HCT116 (cell line): ENCODE measurements at regions not wholly inside any gene's neighbourhood (a gene's known extent, or its start where the extent isn't known, plus 50 kb on each side); places are given as distances from the start of the nearest gene placed in this dataset.

Experiments
- ATAC-seq: fragments of 200-7000 bp; cut with Tn5 transposase; 2 replicates; pipeline ENCODE4 v1.9.1; 2020; ENCODE audit warnings: mild to moderate bottlenecking, moderate library complexity
- BruUV-seq: library from RNA; stranded (reverse); fragments of 400-500 nt; replicated peaks from 2 replicates; lab custom pipeline; 2021; lab: Mats Ljungman, UMichigan
- CTCF ChIA-PET: fragments of 300-600 bp; sonication (Branson Sonifier 250); formaldehyde crosslinking; loops from one replicate; lab custom pipeline; 2021; ENCODE audit warnings: antibody characterized with exemption; lab: Charles Lee
- POLR2A ChIA-PET: fragments of 300-600, 350-600 bp; sonication (Branson Sonifier 250); formaldehyde crosslinking; loops from one replicate; lab custom pipeline; 2021; ENCODE audit warnings: antibody characterized with exemption; lab: Charles Lee
- RAD21 ChIA-PET, 2 experiments: fragments of 300-600 bp; sonication (Branson Sonifier 250); formaldehyde crosslinking; loops; one replicate each; lab custom pipeline; 2023; ENCODE audit warnings: low total read pairs in 2 of 2; ENCODE audit not compliant: uncharacterized antibody in 2 of 2, unreplicated experiment in 2 of 2, low non-redundant PET in 1 of 2; lab: Charles Lee
- DNase-seq: peaks from one replicate; pipeline ENCODE4 v3.0.0-alpha.2; 2010; ENCODE audit warnings: low read depth, low spot score
- H2AFZ ChIP-seq: fragments of 200-600 bp; shearing (Covaris generic), sonication (generic); 2 replicates; pipeline ENCODE4 v1.6.1; 2017; ENCODE audit warnings: low read depth, mixed run types, mixed read lengths, antibody characterized with exemption, low read length; ENCODE audit not compliant: poor library complexity, severe bottlenecking
- H3K27ac ChIP-seq: 2 replicates; pipeline ENCODE4 v1.5.1; 2012; ENCODE audit warnings: low read depth, low read length
- H3K27me3 ChIP-seq: fragments of 200-600 bp; sonication (generic); 2 replicates; pipeline ENCODE4 v1.6.1; 2016; ENCODE audit warnings: mixed run types, low read length, mixed read lengths; ENCODE audit not compliant: insufficient read depth
- H3K36me3 ChIP-seq, 2 experiments: fragments of 200-500 bp in 1 of 2; fragments of 200-600 bp in 1 of 2; sonication (Bioruptor generic) in 1 of 2; sonication (generic) in 1 of 2; 2 replicates each; pipeline versions ENCODE4 v1.5.1 to v1.6.1; 2014 to 2016; ENCODE audit warnings: low read length in 2 of 2, inconsistent platforms in 1 of 2, mixed read lengths in 1 of 2, mixed run types in 1 of 2; ENCODE audit not compliant: insufficient read depth in 2 of 2, control insufficient read depth in 1 of 2
- H3K4me1 ChIP-seq, 2 experiments: fragments of 200-600 bp in 1 of 2; sonication (generic) in 1 of 2; 2 replicates each; pipeline versions ENCODE4 v1.5.1 to v1.6.1; 2012 to 2017; ENCODE audit warnings: low read length in 2 of 2, inconsistent platforms in 1 of 2, mild to moderate bottlenecking in 1 of 2, mixed read lengths in 1 of 2, mixed run types in 1 of 2, moderate library complexity in 1 of 2; ENCODE audit not compliant: insufficient read depth in 2 of 2, control insufficient read depth in 1 of 2
- H3K4me2 ChIP-seq: fragments of 200-600 bp; sonication (generic); 2 replicates; pipeline ENCODE4 v1.6.1; 2017; ENCODE audit warnings: mixed run types, low read length, mixed read lengths
- H3K4me3 ChIP-seq, 2 experiments: fragments of 200-600 bp in 1 of 2; sonication (generic) in 1 of 2; replicated peaks in 1 of 2; 2 replicates each; pipeline ENCODE4 v1.5.1; 2011 to 2016; ENCODE audit warnings: low read length in 2 of 2, control low read depth in 1 of 2, low read depth in 1 of 2, mild to moderate bottlenecking in 1 of 2, mixed read lengths in 1 of 2, mixed run types in 1 of 2
- H3K79me2 ChIP-seq: fragments of 200-600 bp; sonication (generic); 2 replicates; pipeline ENCODE4 v1.6.1; 2017; ENCODE audit warnings: mild to moderate bottlenecking, mixed run types, low read length, moderate library complexity, mixed read lengths; ENCODE audit not compliant: insufficient read depth
- H3K9ac ChIP-seq: fragments of 200-600 bp; sonication (generic); 2 replicates; pipeline ENCODE4 v1.6.1; 2016; ENCODE audit warnings: low read length, mixed read lengths
- H3K9me2 ChIP-seq: fragments of 200-600 bp; sonication (generic), shearing (Covaris generic); 2 replicates; pipeline ENCODE4 v1.6.1; 2017; ENCODE audit warnings: mixed run types, mild to moderate bottlenecking, moderate library complexity; ENCODE audit not compliant: insufficient read depth
- H3K9me3 ChIP-seq, 2 experiments: fragments of 200-500 bp in 1 of 2; fragments of 200-600 bp in 1 of 2; sonication (Bioruptor generic) in 1 of 2; sonication (generic) in 1 of 2; 2 replicates each; pipeline ENCODE4 v1.6.1; 2014 to 2017; ENCODE audit warnings: low read length in 2 of 2, mixed read lengths in 2 of 2, inconsistent platforms in 1 of 2, low read depth in 1 of 2, mild to moderate bottlenecking in 1 of 2, mixed run types in 1 of 2, moderate library complexity in 1 of 2; ENCODE audit not compliant: control insufficient read depth in 1 of 2, insufficient read depth in 1 of 2
- H4K20me1 ChIP-seq: fragments of 200-600 bp; sonication (generic), shearing (Covaris generic); 2 replicates; pipeline ENCODE4 v1.6.1; 2017; ENCODE audit warnings: mixed run types, mild to moderate bottlenecking, moderate library complexity; ENCODE audit not compliant: insufficient read depth
- ATF3 ChIP-seq: IDR thresholded peaks from 2 replicates; pipeline ENCODE4 v1.6.1; 2012
- CBX3 ChIP-seq: IDR thresholded peaks from 2 replicates; pipeline ENCODE4 v1.6.1; 2012; ENCODE audit warnings: low read depth
- CEBPB ChIP-seq: IDR thresholded peaks from 2 replicates; pipeline ENCODE4 v1.6.1; 2012; ENCODE audit warnings: low read depth
- CTCF ChIP-seq, 3 experiments: fragments of 200-600 bp in 1 of 3; sonication (generic) in 1 of 3; IDR thresholded peaks in 2 of 3; conservative IDR thresholded peaks in 1 of 3; 2 replicates each; pipeline ENCODE4 v1.5.1; 2012 to 2017; ENCODE audit warnings: low read depth in 2 of 3, low read length in 2 of 3, antibody characterized with exemption in 1 of 3, borderline replicate concordance in 1 of 3, control low read depth in 1 of 3, mild to moderate bottlenecking in 1 of 3, mixed read lengths in 1 of 3, mixed run types in 1 of 3, moderate library complexity in 1 of 3; ENCODE audit not compliant: insufficient read depth in 1 of 3
- EGR1 ChIP-seq: IDR thresholded peaks from 2 replicates; pipeline ENCODE4 v1.6.1; 2012; ENCODE audit warnings: low read depth
- ELF1 ChIP-seq: IDR thresholded peaks from 2 replicates; pipeline ENCODE4 v1.6.1; 2012; ENCODE audit warnings: low read depth, borderline replicate concordance
- EZH2 ChIP-seq: fragments of 200-600 bp; sonication (generic); IDR thresholded peaks from 2 replicates; pipeline ENCODE4 v1.6.1; 2017; ENCODE audit warnings: antibody characterized with exemption, mixed run types
- EZH2phosphoT487 ChIP-seq: fragments of 200-600 bp; IDR thresholded peaks from 2 replicates; pipeline ENCODE4 v1.6.1; 2018; ENCODE audit warnings: antibody characterized with exemption, borderline replicate concordance
- FOSL1 ChIP-seq: IDR thresholded peaks from 2 replicates; pipeline ENCODE4 v1.6.1; 2012; ENCODE audit warnings: low read depth
- MAX ChIP-seq: IDR thresholded peaks from 2 replicates; pipeline ENCODE4 v1.6.1; 2012
- POLR2AphosphoS5 ChIP-seq: IDR thresholded peaks from 2 replicates; pipeline ENCODE4 v1.6.1; 2011; ENCODE audit warnings: mild to moderate bottlenecking, low read depth, low read length, moderate library complexity
- RAD21 ChIP-seq: IDR thresholded peaks from 2 replicates; pipeline ENCODE4 v1.6.1; 2012; ENCODE audit warnings: low read depth, mild to moderate bottlenecking
- REST ChIP-seq: IDR thresholded peaks from 2 replicates; pipeline ENCODE4 v1.6.1; 2012; ENCODE audit warnings: low read depth
- SIN3A ChIP-seq: IDR thresholded peaks from 2 replicates; pipeline ENCODE4 v1.6.1; 2012; ENCODE audit warnings: low read depth
- SP1 ChIP-seq: IDR thresholded peaks from 2 replicates; pipeline ENCODE4 v1.6.1; 2012; ENCODE audit warnings: low read depth
- TCF7L2 ChIP-seq: IDR thresholded peaks from 2 replicates; pipeline ENCODE4 v1.7.0; 2011; ENCODE audit warnings: borderline replicate concordance, inconsistent platforms; ENCODE audit not compliant: insufficient read depth, insufficient read length; ENCODE audit errors: extremely low read depth
- YY1 ChIP-seq: IDR thresholded peaks from 2 replicates; pipeline ENCODE4 v1.6.1; 2011; ENCODE audit warnings: low read length, low read depth, moderate library complexity, mild to moderate bottlenecking; ENCODE audit not compliant: insufficient replicate concordance; ENCODE audit errors: extremely low read depth
- ZBTB33 ChIP-seq: IDR thresholded peaks from 2 replicates; pipeline ENCODE4 v1.6.1; 2011; ENCODE audit warnings: mild to moderate bottlenecking, low read length, moderate library complexity; ENCODE audit not compliant: insufficient replicate concordance; ENCODE audit errors: extremely low read depth
- ZFX ChIP-seq: fragments of 450-650 bp; IDR thresholded peaks from 2 replicates; pipeline ENCODE4 v1.6.1; 2017
- intact Hi-C: fragments of 100-400 bp; cut with micrococcal nuclease; formaldehyde crosslinking; loops from 2 replicates; pipeline ENCODE4 v1.10.0; 2022

GRCh38 chrX:45980726-45981125, 564.5 kb downstream of the ZNF674 start:
- CTCF ChIA-PET, result no interaction called here
- Histone ChIP-seq H4K20me1 (no peaks in the 10 kb centered on the region), H3K9me2 (no peaks in the 10 kb centered on the region), H3K4me2 (no peak overlapping the region)
- DNase-seq, result no peak
- no peak for TF ChIP-seq REST
- no peak for TF ChIP-seq MAX
- no peak for TF ChIP-seq TCF7L2
- no peak for TF ChIP-seq ATF3
- no peak for TF ChIP-seq SIN3A
- TF ChIP-seq CEBPB, result no peak
- TF ChIP-seq EGR1, result no peak
- TF ChIP-seq POLR2AphosphoS5, result no peak
- TF ChIP-seq YY1, result no peak
- TF ChIP-seq EZH2, result no peak
- TF ChIP-seq EZH2phosphoT487, result no peak
- no peak for TF ChIP-seq CBX3
- TF ChIP-seq ZFX, result no peak
- no peak for TF ChIP-seq ZBTB33
- no peak for TF ChIP-seq FOSL1
- no peak for TF ChIP-seq RAD21
- TF ChIP-seq ELF1, result no peak
- TF ChIP-seq SP1, result no peak
- no peak for TF ChIP-seq CTCF (IDR thresholded peaks at IDR 0.05 in 2 of 3, conservative IDR thresholded peaks at IDR 0.05 in 1 of 3; ENCODE audit: borderline replicate concordance in 1 of 3, insufficient read depth in 1 of 3, low read depth in 2 of 3, low read length in 2 of 3)
- TF ChIP-seq, all 23 proteins: peak for 0
- H3K4me1 ChIP-seq, result no peaks in the 10 kb centered on the region
- no peaks in the 10 kb centered on the region for H3K27me3 ChIP-seq
- ChIA-PET RAD21 (no interaction called here), POLR2A (no interaction called here)
- H3K4me3 ChIP-seq, result no peak overlapping the region
- no peak overlapping the region for H3K9ac ChIP-seq
- H3K27ac ChIP-seq, result no peak overlapping the region
- BruUV-seq, result no TSS peak
- no peaks in the 10 kb centered on the region for H3K9me3 ChIP-seq
- H3K36me3 ChIP-seq, result no peaks in the 10 kb centered on the region
- H2AFZ ChIP-seq, result no peak overlapping the region
- no peaks in the 10 kb centered on the region for H3K79me2 ChIP-seq
- intact Hi-C loops, result no loop called here
- no peak for ATAC-seq
